Kidney glomerular epithelial cell (primary cell): ENCODE measurements at regions not wholly inside any gene's neighbourhood (a gene's known extent, or its start where the extent isn't known, plus 50 kb on each side); places are given as distances from the start of the nearest gene placed in this dataset.

Source experiments
- DNase-seq: peaks from one replicate; lab custom pipeline; 2025; lab: John Stamatoyannopoulos, UW

GRCh38 chr3:162428192-162428591, 931.6 kb downstream of the OTOL1 start:
- no peak for DNase-seq

GRCh38 chr3:162435750-162436149, 939.1 kb downstream of the OTOL1 start:
- DNase-seq, result no peak

- DNase-seq, result no peak
Observed at GRCh38 chr3:162436826-162437225, 940.2 kb downstream of the OTOL1 start.

GRCh38 chr3:162437480-162437879, 940.9 kb downstream of the OTOL1 start:
- no peak for DNase-seq

DNA sequence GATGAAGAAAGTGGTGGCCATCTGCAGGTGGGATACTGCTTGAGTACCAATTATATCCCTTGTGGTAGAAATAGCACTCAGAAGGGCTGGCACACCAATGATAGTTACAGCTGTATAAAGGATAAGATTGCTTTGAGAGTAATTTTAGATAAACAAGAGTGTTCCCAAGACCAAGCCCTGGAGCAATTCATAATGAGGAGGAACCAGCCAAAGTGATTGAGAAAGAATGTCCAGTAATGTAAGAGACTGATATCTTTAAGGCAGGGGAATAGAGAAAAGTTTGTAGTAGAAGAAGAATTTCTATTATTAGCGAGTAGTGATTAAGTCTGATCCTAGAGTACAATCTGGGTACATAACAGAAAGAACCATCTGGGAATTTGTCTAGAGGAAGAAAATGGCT, 945.1 kb downstream of the OTOL1 start:
- no peak for DNase-seq

DNA sequence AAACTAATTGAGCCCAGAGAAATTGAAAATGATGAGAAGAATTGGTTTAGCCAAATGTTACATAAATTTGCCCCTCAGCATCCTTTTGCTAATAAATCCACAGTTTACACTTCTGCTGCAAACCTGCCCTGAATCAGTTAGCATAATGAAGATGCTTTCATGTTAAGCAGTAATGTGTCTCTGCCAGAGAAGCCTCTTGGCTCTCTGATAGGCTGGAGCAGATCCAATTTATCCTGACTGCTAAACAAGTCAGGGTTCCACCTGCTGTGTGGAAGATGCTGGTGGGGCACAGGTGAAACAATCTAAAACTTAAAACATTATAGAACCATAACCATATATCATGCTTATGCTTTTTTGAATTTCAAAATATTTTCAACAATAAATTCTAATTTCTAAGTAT, 946.8 kb downstream of the OTOL1 start:
- no peak for DNase-seq

GRCh38 chr3:162468791-162469190, 972.2 kb downstream of the OTOL1 start:
- DNase-seq, result no peak

- no peak for DNase-seq
Observed at GRCh38 chr3:162487138-162487537, 990.5 kb downstream of the OTOL1 start.

- peak; percentile 3 for DNase-seq
Observed at GRCh38 chr3:162489853-162490252, 993.2 kb downstream of the OTOL1 start.

GRCh38 chr3:162491952-162492351, 995.3 kb downstream of the OTOL1 start:
- DNase-seq, result no peak

DNA sequence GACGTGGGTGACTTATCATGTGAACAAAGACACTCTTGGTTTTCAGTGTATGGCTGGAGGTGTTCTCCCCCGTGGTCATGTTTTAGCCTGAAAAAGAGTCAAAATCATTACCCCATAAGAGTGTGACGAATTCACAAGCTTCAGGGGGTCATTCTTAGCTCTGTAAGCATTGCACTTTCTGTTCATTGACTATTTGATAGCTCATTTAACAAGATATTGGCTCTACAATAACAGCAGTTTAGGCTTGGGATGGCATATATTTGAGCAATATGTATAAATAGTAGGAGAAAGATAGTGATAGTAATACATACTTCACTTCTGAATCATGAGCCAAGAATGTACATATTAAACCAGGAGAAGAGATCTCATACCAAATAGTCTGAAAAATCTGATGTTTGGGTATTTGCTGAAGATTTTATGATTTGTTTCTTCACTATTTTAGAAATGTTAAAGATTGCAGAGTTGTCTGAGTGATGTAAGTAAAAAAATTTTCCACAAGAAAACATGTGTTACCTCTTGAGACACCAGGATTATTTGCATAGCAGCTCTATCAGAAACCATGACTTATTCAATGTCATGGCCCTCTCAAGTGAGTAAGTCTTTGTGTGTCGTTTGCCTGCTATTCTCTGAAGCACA, 996.0 kb downstream of the OTOL1 start:
- peak; percentile 56 for DNase-seq

DNA sequence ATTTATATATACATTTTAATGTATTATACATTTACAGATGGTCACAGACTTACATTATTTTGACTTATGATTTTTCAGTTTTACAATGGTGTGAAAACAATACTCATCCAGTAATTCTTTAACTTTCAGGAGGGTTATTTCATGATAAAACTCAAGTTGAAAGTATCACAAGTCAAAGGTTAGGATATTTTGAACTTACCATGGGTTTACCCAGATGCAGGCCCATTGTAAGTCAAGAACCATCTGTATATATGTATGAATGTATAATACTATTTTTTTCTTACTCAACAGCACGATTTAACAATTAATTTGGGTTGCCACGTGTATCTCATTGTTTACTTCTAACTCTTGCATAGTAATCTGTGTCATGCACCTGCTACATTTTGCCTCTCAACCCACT, 1002.0 kb downstream of the OTOL1 start:
- DNase-seq, result no peak

DNA sequence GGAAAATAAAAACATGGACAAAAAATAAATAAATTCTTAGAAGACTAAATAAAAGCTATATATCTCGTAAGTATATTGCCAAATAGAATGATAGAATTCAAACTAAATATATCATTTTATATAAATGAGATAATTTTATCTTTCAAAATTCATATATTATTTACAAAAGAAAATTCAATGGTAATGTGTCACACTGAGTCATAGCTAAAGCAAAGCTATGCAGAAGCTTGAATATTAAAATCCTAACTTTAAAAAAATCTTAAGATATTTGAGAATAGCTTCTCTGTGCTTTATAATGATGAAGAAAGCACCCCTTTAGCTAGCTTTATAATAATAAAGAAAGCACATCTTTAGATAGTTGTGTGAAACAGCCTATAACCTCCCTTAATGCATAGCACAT, 1010.8 kb downstream of the OTOL1 start:
- no peak for DNase-seq

DNA sequence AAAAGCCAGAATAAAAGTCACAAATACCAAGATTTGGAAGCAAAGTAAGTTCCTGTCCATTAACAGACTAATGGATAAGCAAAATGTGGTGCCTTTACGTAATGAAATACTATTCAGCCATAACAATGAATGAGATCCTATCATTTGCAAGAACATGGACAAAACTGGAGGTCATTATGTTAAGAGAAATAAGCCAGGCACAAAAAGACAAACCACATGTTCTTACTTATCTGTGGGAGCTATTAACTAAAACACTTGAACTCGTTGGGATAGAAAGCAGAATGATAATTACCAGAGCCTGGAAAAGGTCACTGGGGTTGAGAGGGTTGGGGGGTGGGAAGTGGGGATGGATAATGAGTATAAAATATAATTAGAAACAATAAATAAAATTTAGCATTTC, 1015.9 kb downstream of the OTOL1 start:
- no peak for DNase-seq

GRCh38 chr3:162517110-162517509, 1020.5 kb downstream of the OTOL1 start:
- DNase-seq, result no peak

GRCh38 chr3:162521669-162522068, 1025.1 kb downstream of the OTOL1 start:
- DNase-seq, result no peak

- DNase-seq, result peak; percentile 24
Observed at GRCh38 chr3:162525066-162525742, 1028.6 kb downstream of the OTOL1 start.

DNA sequence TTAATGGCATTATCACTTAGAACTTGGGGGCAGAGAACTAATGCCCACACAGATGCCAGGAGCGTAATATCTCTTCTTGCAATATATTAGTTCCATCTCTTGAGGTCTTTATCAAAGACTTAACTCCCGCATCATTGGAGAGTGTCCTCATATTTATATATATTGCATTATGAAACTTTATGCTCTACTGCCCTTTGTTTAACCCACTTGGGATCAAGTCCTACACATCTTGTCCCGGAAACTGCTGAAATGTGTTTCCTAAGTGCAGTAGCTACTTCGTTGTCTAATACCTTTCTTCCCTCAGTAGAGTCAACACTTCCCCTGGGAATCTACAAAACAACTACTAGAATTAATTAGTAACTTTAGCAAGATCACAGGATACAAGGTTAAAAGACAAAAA, 1029.2 kb downstream of the OTOL1 start:
- DNase-seq, result no peak

DNA sequence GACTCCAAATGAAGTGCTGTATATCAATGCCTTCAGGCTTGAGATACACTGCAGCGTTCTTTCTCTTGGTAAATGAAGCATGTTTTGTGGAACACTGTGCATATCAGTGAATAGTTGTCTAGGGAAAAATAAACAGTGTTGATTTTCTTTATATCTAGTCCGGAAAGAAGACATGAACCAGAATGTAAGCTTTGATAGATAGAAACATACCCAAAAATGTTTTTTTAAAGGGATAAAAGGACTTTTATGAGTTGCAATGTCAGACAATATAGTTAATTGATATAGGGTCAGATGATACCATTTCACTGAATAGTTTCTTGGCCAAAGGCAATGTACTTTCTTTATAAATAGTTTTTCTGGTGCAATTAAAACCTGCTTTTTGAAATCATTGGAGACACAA, 1037.8 kb downstream of the OTOL1 start:
- DNase-seq, result no peak

DNA sequence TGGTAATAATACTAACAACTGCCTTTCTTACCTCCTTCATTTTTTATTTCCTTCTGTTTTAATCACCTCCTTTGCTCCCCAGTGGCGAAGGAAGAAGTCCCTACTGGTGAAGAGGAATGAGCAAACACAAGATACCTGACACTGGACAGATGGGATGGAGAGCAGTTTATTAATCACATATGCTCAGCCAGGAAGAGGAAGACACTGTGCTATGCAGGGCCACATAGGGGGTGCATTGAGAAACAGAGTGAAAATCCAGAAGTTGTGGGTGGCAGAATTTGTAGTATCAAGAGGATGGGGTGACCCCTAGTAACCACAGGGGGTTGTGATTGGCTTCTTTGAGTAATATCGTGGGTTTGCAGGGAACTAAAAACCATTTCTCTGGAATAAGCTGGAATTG, 1041.9 kb downstream of the OTOL1 start:
- no peak for DNase-seq

- DNase-seq, result no peak
Observed at GRCh38 chr3:162538906-162539305, 1042.3 kb downstream of the OTOL1 start.

DNA sequence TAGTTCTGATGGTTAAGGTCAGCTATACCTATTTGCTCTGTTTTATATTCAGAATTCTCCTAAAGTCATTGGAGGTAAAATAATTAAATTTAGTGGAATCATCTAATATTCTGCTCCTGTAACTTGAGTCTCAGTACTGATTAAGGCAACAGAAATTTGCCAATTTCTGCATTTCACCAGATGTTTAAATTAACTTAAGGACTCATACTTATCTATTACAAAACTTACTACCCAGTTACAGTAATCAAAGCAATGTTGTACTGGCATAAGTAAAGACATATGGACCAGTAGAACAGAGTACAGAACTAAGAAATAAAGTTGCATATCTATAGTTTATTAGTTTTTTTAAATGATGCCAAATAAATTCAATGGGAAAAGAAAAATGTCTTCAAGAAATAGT, 1043.8 kb downstream of the OTOL1 start:
- no peak for DNase-seq

DNA sequence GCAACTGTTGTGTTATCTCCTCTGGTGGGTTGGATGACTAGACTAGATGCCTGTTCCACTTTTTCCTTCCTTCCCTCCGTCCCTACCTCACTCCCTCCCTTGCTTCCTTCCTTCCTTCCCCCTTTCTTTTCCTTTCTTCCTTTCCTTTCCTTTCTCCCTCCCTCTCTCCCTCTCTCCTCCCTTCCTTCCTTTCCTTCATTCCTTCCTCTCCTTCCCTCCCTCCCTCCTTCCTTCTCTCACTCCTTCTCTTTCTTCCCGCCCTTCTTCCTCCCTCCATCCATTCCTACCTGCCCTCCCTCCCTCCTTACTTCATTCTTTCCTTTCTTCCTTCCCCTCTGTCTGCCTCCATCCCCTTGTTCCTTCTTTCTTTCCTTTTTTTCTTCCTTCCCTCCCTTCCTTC, 1045.3 kb downstream of the OTOL1 start:
- DNase-seq, result no peak

DNA sequence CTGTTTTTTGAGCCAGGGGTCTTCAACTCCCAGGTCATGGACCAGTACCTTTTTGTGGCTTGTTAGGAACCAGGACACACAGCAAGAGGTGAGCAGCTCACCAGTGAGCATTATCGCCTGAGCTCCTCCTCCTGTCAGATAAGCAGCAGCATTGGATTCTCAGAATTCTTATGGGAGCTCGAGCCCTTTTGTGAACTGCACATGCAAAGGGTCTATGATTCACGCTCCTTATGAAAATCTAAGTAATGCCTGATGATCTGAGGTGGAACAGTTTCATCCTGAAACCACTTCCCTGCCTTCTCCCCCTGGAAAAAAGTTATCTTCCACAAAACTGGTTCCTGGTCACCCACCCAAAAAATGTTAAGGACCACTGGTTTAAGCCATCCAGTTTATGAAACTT, 1047.6 kb downstream of the OTOL1 start:
- no peak for DNase-seq
